PC-9 (cell line): ENCODE measurements at regions not wholly inside any gene's neighbourhood (a gene's known extent, or its start where the extent isn't known, plus 50 kb on each side); places are given as distances from the start of the nearest gene placed in this dataset.

Experiments used
- BruUV-seq: library from RNA; stranded (reverse); fragments of 400-500 nt; replicated peaks from 2 replicates; lab custom pipeline; 2021; lab: Mats Ljungman, UMichigan
- CTCF ChIA-PET: fragments of 300-600 bp; sonication (Branson Sonifier 250); formaldehyde crosslinking; loops from one replicate; lab custom pipeline; 2022; ENCODE audit warnings: antibody characterized with exemption; lab: Charles Lee
- POLR2A ChIA-PET: fragments of 300-600 bp; sonication (Branson Sonifier 250); formaldehyde crosslinking; loops from one replicate; lab custom pipeline; 2022; ENCODE audit warnings: antibody characterized with exemption; ENCODE audit not compliant: unreplicated experiment; lab: Charles Lee
- DNase-seq, 2 experiments: peaks; one replicate each; pipeline versions ENCODE4 v3.0.0 to v3.0.0-alpha.2; 2015 to 2022; ENCODE audit warnings: mixed read lengths in 1 of 2
- H2AFZ ChIP-seq: fragments of 200-600 bp; sonication (generic); 2 replicates; pipeline ENCODE4 v1.8.1; 2017; ENCODE audit warnings: antibody characterized with exemption
- H3F3A ChIP-seq: fragments of 200-600 bp; sonication (generic); 2 replicates; pipeline ENCODE4 v1.8.1; 2017; ENCODE audit warnings: antibody characterized with exemption, mild to moderate bottlenecking, low read depth; ENCODE audit not compliant: insufficient read depth
- H3K27ac ChIP-seq: fragments of 200-600 bp; sonication (generic); 2 replicates; pipeline ENCODE4 v1.6.1; 2016; ENCODE audit warnings: mixed run types
- H3K27me3 ChIP-seq: fragments of 200-600 bp; sonication (generic); 2 replicates; pipeline ENCODE4 v1.6.1; 2016; ENCODE audit warnings: low read depth, mixed run types; ENCODE audit not compliant: insufficient read depth
- H3K36me3 ChIP-seq: fragments of 200-600 bp; sonication (generic); 2 replicates; pipeline ENCODE4 v1.6.1; 2016; ENCODE audit warnings: low read depth, mixed run types
- H3K4me1 ChIP-seq: fragments of 200-600 bp; sonication (generic); replicated peaks from 2 replicates; pipeline ENCODE4 v1.6.1; 2016; ENCODE audit warnings: mixed run types; ENCODE audit not compliant: insufficient read depth
- H3K4me2 ChIP-seq: fragments of 200-600 bp; sonication (generic); 2 replicates; pipeline ENCODE4 v1.6.1; 2017; ENCODE audit warnings: mixed run types
- H3K4me3 ChIP-seq: fragments of 200-600 bp; sonication (generic); 2 replicates; pipeline ENCODE4 v1.6.1; 2016; ENCODE audit warnings: mixed run types
- H3K79me2 ChIP-seq: fragments of 200-600 bp; sonication (generic); 2 replicates; pipeline ENCODE4 v1.6.1; 2017; ENCODE audit warnings: low read depth, mixed run types
- H3K9me2 ChIP-seq: fragments of 200-600 bp; sonication (generic); 2 replicates; pipeline ENCODE4 v1.8.1; 2017; ENCODE audit warnings: mild to moderate bottlenecking; ENCODE audit not compliant: insufficient read depth
- H3K9me3 ChIP-seq: fragments of 200-600 bp; sonication (generic); 2 replicates; pipeline ENCODE4 v1.8.1; 2016; ENCODE audit warnings: low read depth; ENCODE audit not compliant: insufficient read depth
- H4K20me1 ChIP-seq: fragments of 200-600 bp; sonication (generic); 2 replicates; pipeline ENCODE4 v1.8.1; 2017; ENCODE audit not compliant: insufficient read depth
- CTCF ChIP-seq: fragments of 200-600 bp; sonication (generic); conservative IDR thresholded peaks from 2 replicates; pipeline ENCODE4 v1.6.1; 2017; ENCODE audit warnings: mixed run types, antibody characterized with exemption, mild to moderate bottlenecking, moderate library complexity
- EZH2 ChIP-seq: fragments of 200-600 bp; sonication (generic); IDR thresholded peaks from 2 replicates; pipeline ENCODE4 v1.8.0; 2017; ENCODE audit warnings: antibody characterized with exemption, low read depth
- intact Hi-C: fragments of 100-400 bp; cut with micrococcal nuclease; formaldehyde crosslinking; loops from one replicate; pipeline ENCODE4 v1.10.0; 2022; ENCODE audit not compliant: unreplicated experiment

GRCh38 chr4:81627590-81627989 is 155.9 kb upstream of the RASGEF1B start:
- no peaks in the 10 kb centered on the region for H3K79me2 ChIP-seq
- H3K4me2 ChIP-seq, result no peak overlapping the region
- H3K4me1 ChIP-seq, result no peaks in the 10 kb centered on the region
- TF ChIP-seq EZH2, result no peak
- no peak for TF ChIP-seq CTCF
- no peaks in the 10 kb centered on the region for H3F3A ChIP-seq
- no peaks in the 10 kb centered on the region for H3K9me3 ChIP-seq
- DNase-seq, result no peak
- POLR2A ChIA-PET, result no interaction called here
- H3K4me3 ChIP-seq, result no peak overlapping the region
- H3K27me3 ChIP-seq, result no peaks in the 10 kb centered on the region
- no peak overlapping the region for H3K27ac ChIP-seq
- no TSS peak for BruUV-seq
- H3K36me3 ChIP-seq, result no peaks in the 10 kb centered on the region
- H2AFZ ChIP-seq, result no peak overlapping the region
- no peaks in the 10 kb centered on the region for H3K9me2 ChIP-seq
- CTCF ChIA-PET, result no interaction called here
- intact Hi-C loops, result no loop called here
- no peaks in the 10 kb centered on the region for H4K20me1 ChIP-seq

GRCh38 chr4:81626851-81627250 is 155.1 kb upstream of the RASGEF1B start:
- Histone ChIP-seq H3F3A (no peaks in the 10 kb centered on the region), H3K79me2 (no peaks in the 10 kb centered on the region), H3K9me3 (no peaks in the 10 kb centered on the region), H3K36me3 (no peaks in the 10 kb centered on the region), H2AFZ (no peak overlapping the region), H4K20me1 (no peaks in the 10 kb centered on the region), H3K4me1 (no peaks in the 10 kb centered on the region), H3K4me2 (no peak overlapping the region), H3K27ac (no peak overlapping the region), H3K9me2 (no peaks in the 10 kb centered on the region), H3K4me3 (no peak overlapping the region), H3K27me3 (no peaks in the 10 kb centered on the region)
- BruUV-seq, result no TSS peak
- ChIA-PET CTCF (no interaction called here), POLR2A (no interaction called here)
- TF ChIP-seq EZH2, result no peak
- no peak for TF ChIP-seq CTCF
- intact Hi-C loops, result no loop called here
- DNase-seq, result no peak

GRCh38 chr4:81625422-81626417 is 154.0 kb upstream of the RASGEF1B start:
- no peaks in the 10 kb centered on the region for H4K20me1 ChIP-seq
- H3K36me3 ChIP-seq, result no peaks in the 10 kb centered on the region
- no peaks in the 10 kb centered on the region for H3K4me1 ChIP-seq
- no peaks in the 10 kb centered on the region for H3K9me3 ChIP-seq
- ChIA-PET CTCF (interaction anchor here (0.6 kb wide), 1 partner anchor 151 kb away, joined by 3 read pairs; no protein-coding TSS in a partner anchor), POLR2A (no interaction called here)
- no TSS peak for BruUV-seq
- H3K4me2 ChIP-seq, result no peak overlapping the region
- H3K9me2 ChIP-seq, result no peaks in the 10 kb centered on the region
- no peaks in the 10 kb centered on the region for H3K27me3 ChIP-seq
- no peak overlapping the region for H3K4me3 ChIP-seq
- TF ChIP-seq CTCF (no peak), EZH2 (no peak)
- H2AFZ ChIP-seq, result no peak overlapping the region
- no peaks in the 10 kb centered on the region for H3K79me2 ChIP-seq
- H3K27ac ChIP-seq, result no peak overlapping the region
- no peaks in the 10 kb centered on the region for H3F3A ChIP-seq
- DNase-seq, result no peak
- intact Hi-C loops, result no loop called here
